Kidney (tissue), 13 donors: ENCODE measurements at regions not wholly inside any gene's neighbourhood (a gene's known extent, or its start where the extent isn't known, plus 50 kb on each side); places are given as distances from the start of the nearest gene placed in this dataset.

Experiments used
- DNase-seq, 5 donors: peaks; one replicate each; pipeline ENCODE4 v3.0.0-alpha.2; 2013 to 2020
- FAIRE-seq: peaks from 2 replicates; lab custom pipeline; 2012; peaks lifted over from hg19 to GRCh38; lab: Jason Lieb, UNC
- H3K27ac ChIP-seq, 2 donors: one replicate each; pipeline ENCODE4 v1.7.0; 2013; ENCODE audit warnings: low read depth in 2 of 2, low read length in 2 of 2, inconsistent platforms in 1 of 2
- H3K27me3 ChIP-seq: one replicate; pipeline ENCODE4 v1.7.1; 2013; ENCODE audit warnings: low read length, inconsistent platforms; ENCODE audit not compliant: control insufficient read depth, insufficient read depth
- H3K36me3 ChIP-seq, 3 donors: one replicate each; pipeline versions ENCODE4 v1.7.0 to v1.7.1; 2013; ENCODE audit warnings: low read length in 3 of 3, control low read depth in 1 of 3, inconsistent platforms in 1 of 3; ENCODE audit not compliant: insufficient read depth in 3 of 3, control insufficient read depth in 2 of 3
- H3K4me1 ChIP-seq, 3 donors: one replicate each; pipeline versions ENCODE4 v1.7.0 to v1.7.1; 2013; ENCODE audit warnings: low read length in 3 of 3, inconsistent platforms in 1 of 3, low read depth in 1 of 3; ENCODE audit not compliant: control insufficient read depth in 2 of 3, insufficient read depth in 2 of 3
- H3K4me3 ChIP-seq, 3 donors: one replicate each; pipeline versions ENCODE4 v1.7.0 to v1.8.1; 2013; ENCODE audit warnings: low read length in 3 of 3, control low read depth in 1 of 3, inconsistent platforms in 1 of 3
- H3K9ac ChIP-seq, 3 donors: one replicate each; pipeline versions ENCODE4 v1.7.0 to v1.7.1; 2013; ENCODE audit warnings: low read length in 3 of 3, control low read depth in 1 of 3, inconsistent platforms in 1 of 3
- H3K9me3 ChIP-seq, 3 donors: one replicate each; pipeline versions ENCODE4 v1.7.0 to v1.7.1; 2013; ENCODE audit warnings: low read length in 3 of 3, control low read depth in 1 of 3, inconsistent platforms in 1 of 3; ENCODE audit not compliant: control insufficient read depth in 2 of 3, insufficient read depth in 1 of 3
- CTCF ChIP-seq: IDR thresholded peaks from 3 replicates; pipeline ENCODE4 v1.5.1; 2012; ENCODE audit warnings: mild to moderate bottlenecking, moderate library complexity, borderline replicate concordance; ENCODE audit not compliant: insufficient read depth; ENCODE audit errors: extremely low read depth
- intact Hi-C: fragments of 100-400 bp; cut with DNase I; formaldehyde crosslinking; loops from one replicate; pipeline ENCODE4 v1.11.1; 2022
- donor health status: control.
- donor health status: control.
- donor health status: control.
- donor health status: control.
- donor health status: control.
- donor health status: DM: yes; HTN: yes; CAD: no.
- donor health status: Normal renal cell carcinoma (clear cell type).

- intact Hi-C loops = no loop called here
- no peak for DNase-seq
- Histone ChIP-seq H3K4me3 (no peak overlapping the region), H3K4me1 (no peaks in the 10 kb centered on the region), H3K27me3 (no peaks in the 10 kb centered on the region), H3K27ac (no peak overlapping the region), H3K9ac (no peak overlapping the region), H3K36me3 (no peaks in the 10 kb centered on the region), H3K9me3 (peaks cover 0 to 3% (median 0%) of the 10 kb centered on the region in 3 donors)
- FAIRE-seq = no peak
- no peak for TF ChIP-seq CTCF
Observed at GRCh38 chr1:18011703-18012102, 95.9 kb upstream of the IGSF21 start.

- intact Hi-C loops = no loop called here
- no peak for DNase-seq
- H3K27me3 ChIP-seq = no peaks in the 10 kb centered on the region
Observed at GRCh38 chr1:18012686-18013085, 94.9 kb upstream of the IGSF21 start.

DNA sequence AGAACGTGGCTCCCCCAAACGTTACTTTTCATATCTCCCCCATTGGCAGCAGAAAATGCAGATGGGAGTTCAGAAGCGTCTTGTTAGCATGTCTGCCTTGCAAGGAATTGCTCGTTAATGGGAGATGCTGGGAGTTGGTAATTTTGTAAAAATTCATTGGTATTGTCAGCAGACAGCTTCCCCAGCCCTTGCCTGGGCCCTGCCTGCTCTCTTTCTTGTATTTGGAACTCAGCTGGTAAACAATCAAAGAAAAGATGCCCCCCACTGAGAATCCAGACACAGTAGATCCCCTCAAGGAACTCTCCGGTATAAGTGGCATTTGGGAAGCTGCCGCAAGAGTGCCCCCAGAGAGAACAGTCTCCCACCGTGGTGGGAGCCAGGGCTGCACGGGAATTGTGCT is 94.4 kb upstream of the IGSF21 start:
- Histone ChIP-seq H3K36me3 (no peaks in the 10 kb centered on the region), H3K4me1 (no peaks in the 10 kb centered on the region), H3K27me3 (no peaks in the 10 kb centered on the region), H3K9ac (no peak overlapping the region), H3K27ac (no peak overlapping the region), H3K9me3 (peaks cover 0 to 3% (median 0%) of the 10 kb centered on the region in 3 donors), H3K4me3 (no peak overlapping the region)
- TF ChIP-seq CTCF = no peak
- DNase-seq = no peak
- intact Hi-C loops = no loop called here
- no peak for FAIRE-seq

More at GRCh38 chr1:18012686-18013085, 94.9 kb upstream of the IGSF21 start:
- Histone ChIP-seq H3K4me3 (no peak overlapping the region), H3K27ac (no peak overlapping the region), H3K9me3 (peaks cover 0 to 3% (median 0%) of the 10 kb centered on the region in 3 donors), H3K9ac (no peak overlapping the region), H3K36me3 (no peaks in the 10 kb centered on the region), H3K4me1 (no peaks in the 10 kb centered on the region)
- FAIRE-seq = no peak
- no peak for TF ChIP-seq CTCF

GRCh38 chr1:18015719-18016118 is 91.9 kb upstream of the IGSF21 start:
- H3K27ac ChIP-seq = no peak overlapping the region
- H3K27me3 ChIP-seq = no peaks in the 10 kb centered on the region
- H3K9me3 ChIP-seq = peaks cover 0 to 1% (median 0%) of the 10 kb centered on the region in 3 donors
- no peak for DNase-seq
- no peaks in the 10 kb centered on the region for H3K4me1 ChIP-seq
- no peak for FAIRE-seq
- H3K9ac ChIP-seq = no peak overlapping the region
- TF ChIP-seq CTCF = no peak
- intact Hi-C loops = no loop called here
- no peaks in the 10 kb centered on the region for H3K36me3 ChIP-seq
- no peak overlapping the region for H3K4me3 ChIP-seq
